ENCODE measurements at regions not wholly inside any gene's neighbourhood (a gene's known extent, or its start where the extent isn't known, plus 50 kb on each side); places are given as distances from the start of the nearest gene placed in this dataset.
A peak's percentile ranks its signal among the peaks of the same experiment; 100 is the strongest.

DNA sequence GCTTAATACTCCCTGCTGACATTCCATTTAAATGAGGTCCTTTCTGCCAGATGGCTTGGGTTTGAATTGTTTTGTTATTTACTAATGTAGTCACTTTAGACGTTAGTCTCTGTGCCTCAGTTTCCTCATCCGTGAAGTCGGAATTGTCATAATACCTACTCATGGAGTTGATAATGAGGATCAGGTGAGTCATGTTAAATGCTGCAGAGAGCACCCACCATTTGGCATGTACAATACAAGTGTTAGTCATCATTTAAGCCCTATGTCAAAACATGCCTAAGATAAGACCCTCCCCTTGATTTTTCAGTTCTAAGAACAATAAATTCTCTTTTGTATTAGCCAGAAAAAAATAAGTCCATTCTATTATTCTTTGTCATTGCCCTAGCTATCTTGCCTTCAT lies 534.8 kb upstream of the HTR2C start (continued):
- TF ChIP-seq, protein P1, sequence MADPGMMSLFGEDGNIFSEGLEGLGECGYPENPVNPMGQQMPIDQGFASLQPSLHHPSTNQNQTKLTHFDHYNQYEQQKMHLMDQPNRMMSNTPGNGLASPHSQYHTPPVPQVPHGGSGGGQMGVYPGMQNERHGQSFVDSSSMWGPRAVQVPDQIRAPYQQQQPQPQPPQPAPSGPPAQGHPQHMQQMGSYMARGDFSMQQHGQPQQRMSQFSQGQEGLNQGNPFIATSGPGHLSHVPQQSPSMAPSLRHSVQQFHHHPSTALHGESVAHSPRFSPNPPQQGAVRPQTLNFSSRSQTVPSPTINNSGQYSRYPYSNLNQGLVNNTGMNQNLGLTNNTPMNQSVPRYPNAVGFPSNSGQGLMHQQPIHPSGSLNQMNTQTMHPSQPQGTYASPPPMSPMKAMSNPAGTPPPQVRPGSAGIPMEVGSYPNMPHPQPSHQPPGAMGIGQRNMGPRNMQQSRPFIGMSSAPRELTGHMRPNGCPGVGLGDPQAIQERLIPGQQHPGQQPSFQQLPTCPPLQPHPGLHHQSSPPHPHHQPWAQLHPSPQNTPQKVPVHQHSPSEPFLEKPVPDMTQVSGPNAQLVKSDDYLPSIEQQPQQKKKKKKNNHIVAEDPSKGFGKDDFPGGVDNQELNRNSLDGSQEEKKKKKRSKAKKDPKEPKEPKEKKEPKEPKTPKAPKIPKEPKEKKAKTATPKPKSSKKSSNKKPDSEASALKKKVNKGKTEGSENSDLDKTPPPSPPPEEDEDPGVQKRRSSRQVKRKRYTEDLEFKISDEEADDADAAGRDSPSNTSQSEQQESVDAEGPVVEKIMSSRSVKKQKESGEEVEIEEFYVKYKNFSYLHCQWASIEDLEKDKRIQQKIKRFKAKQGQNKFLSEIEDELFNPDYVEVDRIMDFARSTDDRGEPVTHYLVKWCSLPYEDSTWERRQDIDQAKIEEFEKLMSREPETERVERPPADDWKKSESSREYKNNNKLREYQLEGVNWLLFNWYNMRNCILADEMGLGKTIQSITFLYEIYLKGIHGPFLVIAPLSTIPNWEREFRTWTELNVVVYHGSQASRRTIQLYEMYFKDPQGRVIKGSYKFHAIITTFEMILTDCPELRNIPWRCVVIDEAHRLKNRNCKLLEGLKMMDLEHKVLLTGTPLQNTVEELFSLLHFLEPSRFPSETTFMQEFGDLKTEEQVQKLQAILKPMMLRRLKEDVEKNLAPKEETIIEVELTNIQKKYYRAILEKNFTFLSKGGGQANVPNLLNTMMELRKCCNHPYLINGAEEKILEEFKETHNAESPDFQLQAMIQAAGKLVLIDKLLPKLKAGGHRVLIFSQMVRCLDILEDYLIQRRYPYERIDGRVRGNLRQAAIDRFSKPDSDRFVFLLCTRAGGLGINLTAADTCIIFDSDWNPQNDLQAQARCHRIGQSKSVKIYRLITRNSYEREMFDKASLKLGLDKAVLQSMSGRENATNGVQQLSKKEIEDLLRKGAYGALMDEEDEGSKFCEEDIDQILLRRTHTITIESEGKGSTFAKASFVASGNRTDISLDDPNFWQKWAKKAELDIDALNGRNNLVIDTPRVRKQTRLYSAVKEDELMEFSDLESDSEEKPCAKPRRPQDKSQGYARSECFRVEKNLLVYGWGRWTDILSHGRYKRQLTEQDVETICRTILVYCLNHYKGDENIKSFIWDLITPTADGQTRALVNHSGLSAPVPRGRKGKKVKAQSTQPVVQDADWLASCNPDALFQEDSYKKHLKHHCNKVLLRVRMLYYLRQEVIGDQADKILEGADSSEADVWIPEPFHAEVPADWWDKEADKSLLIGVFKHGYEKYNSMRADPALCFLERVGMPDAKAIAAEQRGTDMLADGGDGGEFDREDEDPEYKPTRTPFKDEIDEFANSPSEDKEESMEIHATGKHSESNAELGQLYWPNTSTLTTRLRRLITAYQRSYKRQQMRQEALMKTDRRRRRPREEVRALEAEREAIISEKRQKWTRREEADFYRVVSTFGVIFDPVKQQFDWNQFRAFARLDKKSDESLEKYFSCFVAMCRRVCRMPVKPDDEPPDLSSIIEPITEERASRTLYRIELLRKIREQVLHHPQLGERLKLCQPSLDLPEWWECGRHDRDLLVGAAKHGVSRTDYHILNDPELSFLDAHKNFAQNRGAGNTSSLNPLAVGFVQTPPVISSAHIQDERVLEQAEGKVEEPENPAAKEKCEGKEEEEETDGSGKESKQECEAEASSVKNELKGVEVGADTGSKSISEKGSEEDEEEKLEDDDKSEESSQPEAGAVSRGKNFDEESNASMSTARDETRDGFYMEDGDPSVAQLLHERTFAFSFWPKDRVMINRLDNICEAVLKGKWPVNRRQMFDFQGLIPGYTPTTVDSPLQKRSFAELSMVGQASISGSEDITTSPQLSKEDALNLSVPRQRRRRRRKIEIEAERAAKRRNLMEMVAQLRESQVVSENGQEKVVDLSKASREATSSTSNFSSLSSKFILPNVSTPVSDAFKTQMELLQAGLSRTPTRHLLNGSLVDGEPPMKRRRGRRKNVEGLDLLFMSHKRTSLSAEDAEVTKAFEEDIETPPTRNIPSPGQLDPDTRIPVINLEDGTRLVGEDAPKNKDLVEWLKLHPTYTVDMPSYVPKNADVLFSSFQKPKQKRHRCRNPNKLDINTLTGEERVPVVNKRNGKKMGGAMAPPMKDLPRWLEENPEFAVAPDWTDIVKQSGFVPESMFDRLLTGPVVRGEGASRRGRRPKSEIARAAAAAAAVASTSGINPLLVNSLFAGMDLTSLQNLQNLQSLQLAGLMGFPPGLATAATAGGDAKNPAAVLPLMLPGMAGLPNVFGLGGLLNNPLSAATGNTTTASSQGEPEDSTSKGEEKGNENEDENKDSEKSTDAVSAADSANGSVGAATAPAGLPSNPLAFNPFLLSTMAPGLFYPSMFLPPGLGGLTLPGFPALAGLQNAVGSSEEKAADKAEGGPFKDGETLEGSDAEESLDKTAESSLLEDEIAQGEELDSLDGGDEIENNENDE (IDR thresholded peaks at IDR 0.05; ENCODE audit: insufficient replicate concordance, low read length) = peak; percentile 27
- TF ChIP-seq CEBPB (IDR thresholded peaks at IDR 0.05; ENCODE audit: low read depth, low read length) (no peak), POLR2AphosphoS5 (IDR thresholded peaks at IDR 0.05; ENCODE audit: low read depth, low read length) (peak; percentile 93)
